AG04449 (cell line): ENCODE measurements at regions not wholly inside any gene's neighbourhood (a gene's known extent, or its start where the extent isn't known, plus 50 kb on each side); places are given as distances from the start of the nearest gene placed in this dataset.

ENCODE experiments used
- CTCF ChIA-PET: fragments of 350-600 bp; formaldehyde crosslinking; extraction: SDS; loops from one replicate; lab custom pipeline; 2021; ENCODE audit warnings: antibody characterized with exemption; lab: Yijun Ruan, JAX
- POLR2A ChIA-PET: fragments of 400-600, 350-600 bp; formaldehyde crosslinking; extraction: SDS; loops from one replicate; lab custom pipeline; 2020; ENCODE audit warnings: antibody characterized with exemption, inconsistent platforms; lab: Yijun Ruan, JAX
- DNase-seq: peaks from one replicate; pipeline ENCODE4 v3.0.0-alpha.2; 2010; ENCODE audit warnings: low read depth, low spot score
- H3K4me3 ChIP-seq: 2 replicates; pipeline ENCODE4 v1.5.1; 2011; ENCODE audit warnings: low read depth, mild to moderate bottlenecking, control low read depth, low read length
- CTCF ChIP-seq: IDR thresholded peaks from one replicate; pipeline ENCODE4 v1.5.1; 2011; ENCODE audit warnings: mild to moderate bottlenecking, moderate library complexity, low read length, control low read depth, inconsistent platforms; ENCODE audit not compliant: insufficient read depth; ENCODE audit errors: missing control alignments

- no peak for DNase-seq
- no peak overlapping the region for H3K4me3 ChIP-seq
- peak; percentile 72 for TF ChIP-seq CTCF
- ChIA-PET CTCF (interaction anchor here (0.6 to 4.4 kb wide), 27 partner anchors 8 to 577 kb away, joined by 3 to 40 read pairs (median 4); no protein-coding TSS in a partner anchor), POLR2A (no interaction called here)
Observed at GRCh38 chr22:22422629-22423112, 85.9 kb downstream of the ZNF280B start.

GRCh38 chr22:22423681-22424080 is 84.9 kb downstream of the ZNF280B start:
- no peak for DNase-seq
- ChIA-PET POLR2A (no interaction called here), CTCF (interaction anchor here (1.4 to 3.2 kb wide), 5 partner anchors 10 to 215 kb away, joined by 3 to 17 read pairs (median 6); no protein-coding TSS in a partner anchor)
- no peak overlapping the region for H3K4me3 ChIP-seq
- TF ChIP-seq CTCF = no peak

- ChIA-PET POLR2A (no interaction called here), CTCF (interaction anchor here (0.5 to 3.2 kb wide), 6 partner anchors 10 to 440 kb away, joined by 3 to 17 read pairs (median 4); no protein-coding TSS in a partner anchor)
- no peak for DNase-seq
- no peak for TF ChIP-seq CTCF
- no peak overlapping the region for H3K4me3 ChIP-seq
Observed at GRCh38 chr22:22424210-22424800, 84.2 kb downstream of the ZNF280B start.

- POLR2A ChIA-PET = no interaction called here
- CTCF ChIA-PET = interaction anchor here (0.8 to 3.2 kb wide), 5 partner anchors 10 to 285 kb away, joined by 3 to 17 read pairs (median 3); no protein-coding TSS in a partner anchor
- TF ChIP-seq CTCF = no peak
Observed at GRCh38 chr22:22424956-22425355, 83.6 kb downstream of the ZNF280B start.

GRCh38 chr22:22425356-22425755 is 83.2 kb downstream of the ZNF280B start:
- CTCF ChIA-PET = interaction anchor here (1.4 to 1.5 kb wide), 3 partner anchors 18 to 284 kb away, joined by 3 to 4 read pairs (median 3); no protein-coding TSS in a partner anchor

More at GRCh38 chr22:22424956-22425355, 83.6 kb downstream of the ZNF280B start:
- no peak for DNase-seq
- H3K4me3 ChIP-seq = no peak overlapping the region

More at GRCh38 chr22:22425356-22425755, 83.2 kb downstream of the ZNF280B start:
- no peak for TF ChIP-seq CTCF
- no peak for DNase-seq
- H3K4me3 ChIP-seq = no peak overlapping the region
- POLR2A ChIA-PET = no interaction called here
